GM19438 (cell line): ENCODE measurements at regions not wholly inside any gene's neighbourhood (a gene's known extent, or its start where the extent isn't known, plus 50 kb on each side); places are given as distances from the start of the nearest gene placed in this dataset.
"Not testable (repeated sequence)": the region's sequence is repeated elsewhere in the genome, so short reads cannot be mapped to it uniquely, and the experiment has no call there.

Experiments
- ATAC-seq: cut with Tn5 transposase; IDR thresholded peaks from one replicate; pipeline ENCODE4 v1.9.1; 2021; ENCODE audit warnings: low read depth; ENCODE audit not compliant: unreplicated experiment

- ATAC-seq = no peak
These were observed 556.9 kb downstream of the IGSF11 start for GRCh38 chr3:118477768-118478167.

- ATAC-seq = no peak
These were observed 555.9 kb downstream of the IGSF11 start for GRCh38 chr3:118478706-118479276.

GRCh38 chr3:118479376-118479775 lies 555.3 kb downstream of the IGSF11 start:
- no peak for ATAC-seq

GRCh38 chr3:118480101-118480860 lies 554.4 kb downstream of the IGSF11 start:
- no peak for ATAC-seq

GRCh38 chr3:118485693-118486092 lies 549.0 kb downstream of the IGSF11 start:
- no peak for ATAC-seq

GRCh38 chr3:118487734-118488133 lies 546.9 kb downstream of the IGSF11 start:
- ATAC-seq = no peak

- ATAC-seq = no peak
These were observed 545.9 kb downstream of the IGSF11 start for GRCh38 chr3:118488732-118489131.

- no peak for ATAC-seq
These were observed 539.4 kb downstream of the IGSF11 start for GRCh38 chr3:118495206-118495605.

- ATAC-seq = no peak
These were observed 537.4 kb downstream of the IGSF11 start for GRCh38 chr3:118497274-118497673.

GRCh38 chr3:118501152-118501551 lies 533.5 kb downstream of the IGSF11 start:
- no peak for ATAC-seq

- no peak for ATAC-seq
These were observed 529.7 kb downstream of the IGSF11 start for GRCh38 chr3:118504906-118505305.

GRCh38 chr3:118505784-118506183 lies 528.9 kb downstream of the IGSF11 start:
- no peak for ATAC-seq

GRCh38 chr3:118511402-118511801 lies 523.2 kb downstream of the IGSF11 start:
- no peak for ATAC-seq

- ATAC-seq = no peak
These were observed 522.3 kb downstream of the IGSF11 start for GRCh38 chr3:118512301-118512700.

- ATAC-seq = no peak
These were observed 509.6 kb downstream of the IGSF11 start for GRCh38 chr3:118525077-118525476.

- no peak for ATAC-seq
These were observed 507.7 kb downstream of the IGSF11 start for GRCh38 chr3:118526758-118527513.

- ATAC-seq = no peak
These were observed 507.1 kb downstream of the IGSF11 start for GRCh38 chr3:118527514-118528044.

GRCh38 chr3:118529554-118529953 lies 505.1 kb downstream of the IGSF11 start:
- ATAC-seq = no peak

- no peak for ATAC-seq
These were observed 504.2 kb downstream of the IGSF11 start for GRCh38 chr3:118530350-118530922.

- not testable (repeated sequence) for ATAC-seq
These were observed 503.7 kb downstream of the IGSF11 start for GRCh38 chr3:118530927-118531356.

- no peak for ATAC-seq
These were observed 502.8 kb downstream of the IGSF11 start for GRCh38 chr3:118531816-118532215.
